NCI-H82 (cell line): ENCODE measurements at regions not wholly inside any gene's neighbourhood (a gene's known extent, or its start where the extent isn't known, plus 50 kb on each side); places are given as distances from the start of the nearest gene placed in this dataset.
A peak's percentile ranks its signal among the peaks of the same experiment; 100 is the strongest.

ENCODE experiments used
- DNase-seq: peaks from one replicate; lab custom pipeline; 2025; lab: John Stamatoyannopoulos, UW

- no peak for DNase-seq
Measured at GRCh38 chr7:130897515-130898419, 163.8 kb upstream of the KLF14 start.

- DNase-seq = no peak
Measured at GRCh38 chr7:130899071-130899560, 165.1 kb upstream of the KLF14 start.

- no peak for DNase-seq
Measured at GRCh38 chr7:130899638-130900401, 165.8 kb upstream of the KLF14 start.

- no peak for DNase-seq
Measured at GRCh38 chr7:130900471-130901076, 166.6 kb upstream of the KLF14 start.

- DNase-seq = peak; percentile 81
Measured at GRCh38 chr7:130901209-130901783, 167.3 kb upstream of the KLF14 start.

- no peak for DNase-seq
Measured at GRCh38 chr7:130902755-130903357, 168.8 kb upstream of the KLF14 start.

GRCh38 chr7:130903358-130903974 is 169.5 kb upstream of the KLF14 start:
- no peak for DNase-seq

- no peak for DNase-seq
Measured at GRCh38 chr7:130904031-130904757, 170.2 kb upstream of the KLF14 start.

- no peak for DNase-seq
Measured at GRCh38 chr7:130904792-130905191, 170.8 kb upstream of the KLF14 start.

GRCh38 chr7:130906575-130906974 is 172.6 kb upstream of the KLF14 start:
- no peak for DNase-seq

GRCh38 chr7:130907439-130907838 is 173.4 kb upstream of the KLF14 start:
- no peak for DNase-seq

- DNase-seq = no peak
Measured at GRCh38 chr7:130908345-130909160, 174.5 kb upstream of the KLF14 start.

- no peak for DNase-seq
Measured at GRCh38 chr7:130909161-130909836, 175.3 kb upstream of the KLF14 start.

- no peak for DNase-seq
Measured at GRCh38 chr7:130909881-130910672, 176.1 kb upstream of the KLF14 start.

GRCh38 chr7:130910949-130911944 is 177.2 kb upstream of the KLF14 start:
- DNase-seq = no peak

GRCh38 chr7:130912082-130912861 is 178.3 kb upstream of the KLF14 start:
- no peak for DNase-seq
